Left hindlimb (tissue), 1 donor: ENCODE measurements at regions not wholly inside any gene's neighbourhood (a gene's known extent, or its start where the extent isn't known, plus 50 kb on each side); places are given as distances from the start of the nearest gene placed in this dataset.
"Not testable (repeated sequence)": the region's sequence is repeated elsewhere in the genome, so short reads cannot be mapped to it uniquely, and the experiment has no call there.

ENCODE experiments used
- DNase-seq: peaks from one replicate; pipeline ENCODE4 v3.0.0-alpha.2; 2018

DNA sequence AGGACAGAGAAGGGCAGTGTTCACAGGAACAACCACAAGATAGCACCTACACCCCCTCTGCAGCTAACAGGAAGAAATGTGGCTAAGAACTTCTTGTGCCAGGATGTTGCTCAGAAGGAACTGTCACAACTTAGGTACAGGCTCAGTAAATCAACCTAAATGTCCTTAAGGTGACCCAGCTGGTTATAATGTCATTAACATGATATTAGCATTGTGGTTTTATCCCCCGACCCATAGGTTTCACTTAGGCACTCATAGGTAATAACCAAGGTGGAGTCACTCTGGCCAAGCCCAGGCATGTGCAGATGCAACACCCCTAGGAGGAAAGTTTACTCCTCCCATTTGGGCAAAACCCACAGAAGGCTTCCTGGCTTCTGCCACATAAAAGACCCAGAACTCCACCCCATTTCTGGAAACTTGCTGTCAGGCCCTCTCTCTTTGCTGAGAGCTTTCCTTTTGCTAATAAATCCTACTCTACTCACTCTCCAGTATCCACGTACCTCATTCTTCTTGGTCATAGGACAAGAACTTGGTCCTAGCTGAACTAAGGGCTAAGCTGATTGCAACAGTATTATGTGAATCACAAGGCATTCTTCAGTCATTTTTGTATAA, 951.3 kb downstream of the SLITRK5 start:
- DNase-seq, result no peak

DNA sequence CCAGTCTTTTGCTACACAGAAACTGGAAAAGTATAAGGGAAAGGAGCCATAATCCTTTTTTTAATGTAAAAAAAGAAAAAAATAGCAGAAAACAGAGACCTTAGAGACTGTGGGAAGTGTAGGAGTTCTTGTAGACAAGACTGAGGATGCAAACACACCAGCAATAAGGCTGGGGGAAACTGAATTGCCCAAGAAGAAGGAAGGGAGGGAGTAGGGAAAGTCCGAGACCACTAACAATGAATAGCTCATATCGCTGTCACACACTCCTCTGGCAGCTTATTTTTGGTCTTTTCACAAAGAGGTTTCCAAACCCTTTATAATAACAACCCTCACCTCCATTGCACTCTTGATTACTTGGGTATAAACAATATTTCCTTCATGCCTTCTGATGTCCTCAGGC, 952.0 kb downstream of the SLITRK5 start:
- DNase-seq, result no peak

DNA sequence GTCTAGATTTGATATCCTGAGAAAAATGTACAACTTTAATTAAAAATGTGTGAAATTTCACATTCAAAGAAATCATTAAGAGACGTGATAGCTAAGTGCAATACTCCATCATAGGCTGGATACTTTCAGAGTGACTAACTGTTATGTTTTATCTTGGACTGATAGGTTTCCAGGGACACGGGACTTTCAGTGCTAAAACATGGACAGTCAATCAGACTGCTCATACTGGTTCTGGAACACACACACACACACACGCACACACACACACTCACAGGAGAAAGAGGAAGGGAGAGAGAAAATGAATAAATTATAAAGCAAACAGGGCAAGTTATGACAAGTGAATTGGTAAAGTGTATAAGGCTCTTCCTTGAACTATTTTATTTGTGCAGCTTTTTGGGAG, 955.9 kb downstream of the SLITRK5 start:
- DNase-seq, result no peak

DNA sequence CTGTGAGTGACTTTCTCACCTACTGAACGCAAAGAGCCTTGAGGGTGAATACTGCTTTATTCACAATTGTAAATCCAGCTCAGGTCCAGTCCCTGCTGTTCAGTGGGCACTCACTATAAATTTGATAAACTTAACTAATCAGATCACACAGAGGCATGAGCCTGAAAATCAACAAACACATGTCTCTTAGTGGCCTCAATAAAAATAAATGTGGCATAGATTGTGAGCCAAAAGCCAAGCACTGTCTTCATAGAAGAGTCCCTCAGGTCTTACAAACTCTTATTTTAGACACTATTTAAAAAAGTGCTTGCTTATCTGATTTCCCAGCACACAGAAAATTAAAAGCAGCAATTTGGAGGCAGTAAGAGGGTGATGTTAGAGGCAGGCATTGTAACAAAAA, 957.7 kb downstream of the SLITRK5 start:
- no peak for DNase-seq

DNA sequence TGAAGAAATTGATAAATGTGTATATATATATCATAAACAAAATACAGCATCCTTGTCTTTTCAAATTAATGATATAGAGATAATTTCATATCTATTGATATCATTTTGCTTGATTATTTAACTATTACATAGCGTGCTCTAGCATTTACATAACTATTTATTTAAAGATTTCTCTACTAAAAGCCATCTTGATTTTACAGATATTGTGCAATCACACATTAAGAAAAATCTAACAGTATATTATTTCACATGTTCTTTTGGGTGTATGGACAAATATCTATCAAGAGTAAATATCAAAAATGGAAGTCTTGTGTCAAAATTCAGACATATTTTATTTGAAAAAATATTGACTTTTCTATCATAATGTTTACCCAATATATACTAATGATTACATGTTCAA, 966.8 kb downstream of the SLITRK5 start:
- no peak for DNase-seq

DNA sequence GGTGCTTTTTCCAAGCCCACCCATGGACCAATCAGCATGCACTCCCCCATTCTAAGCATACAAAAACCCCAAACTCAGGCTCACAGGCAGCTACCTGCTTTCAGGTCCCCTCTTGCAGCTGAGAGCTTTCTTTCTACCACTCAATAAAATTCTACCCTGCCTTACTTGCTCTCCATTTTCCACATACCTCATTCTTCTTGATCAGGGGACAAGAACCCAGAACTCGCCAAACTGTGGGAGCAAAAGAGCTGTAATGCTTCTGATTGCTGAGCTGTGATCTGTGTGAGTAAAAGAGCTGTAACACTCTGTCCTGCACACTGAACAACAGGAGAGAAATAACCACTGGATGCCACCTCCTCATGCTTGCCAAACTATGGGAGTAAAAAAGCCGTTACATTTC, 972.1 kb downstream of the SLITRK5 start:
- DNase-seq, result no peak

DNA sequence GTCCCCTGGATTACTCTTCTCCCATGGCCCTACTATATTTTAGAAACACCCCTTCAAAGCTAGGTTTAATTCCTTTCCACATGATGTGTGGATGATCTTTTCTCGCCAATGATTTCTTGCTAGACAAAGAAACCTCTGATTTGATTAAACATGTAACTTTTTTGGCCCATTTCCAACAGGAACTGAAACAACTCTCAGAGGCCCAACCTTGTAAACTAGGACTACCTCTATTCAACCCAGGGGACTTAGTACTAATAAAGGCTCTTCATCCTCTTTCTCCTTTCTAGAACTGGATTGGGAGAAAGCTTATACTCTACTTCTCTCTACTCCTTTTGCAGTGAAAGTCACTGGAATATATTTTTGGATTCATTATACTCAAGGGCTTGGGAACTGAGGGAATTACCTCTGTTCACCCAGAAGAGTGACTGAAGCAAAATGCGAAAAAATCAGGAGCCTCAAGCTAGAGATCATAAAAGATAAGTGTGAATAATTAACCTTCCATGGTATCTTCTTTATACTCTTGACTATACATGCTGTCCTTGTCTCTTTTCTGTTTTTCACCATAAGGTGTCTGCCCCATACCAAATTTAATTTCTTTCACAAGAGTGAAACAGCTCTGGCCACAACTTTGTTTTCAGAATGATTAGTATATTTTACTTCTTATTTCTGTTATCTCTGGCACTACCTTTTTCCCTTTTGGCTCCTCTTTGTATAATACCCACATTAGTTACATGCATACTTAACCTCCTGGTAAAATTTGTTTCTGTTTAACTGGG, 977.6 kb downstream of the SLITRK5 start:
- no peak for DNase-seq

DNA sequence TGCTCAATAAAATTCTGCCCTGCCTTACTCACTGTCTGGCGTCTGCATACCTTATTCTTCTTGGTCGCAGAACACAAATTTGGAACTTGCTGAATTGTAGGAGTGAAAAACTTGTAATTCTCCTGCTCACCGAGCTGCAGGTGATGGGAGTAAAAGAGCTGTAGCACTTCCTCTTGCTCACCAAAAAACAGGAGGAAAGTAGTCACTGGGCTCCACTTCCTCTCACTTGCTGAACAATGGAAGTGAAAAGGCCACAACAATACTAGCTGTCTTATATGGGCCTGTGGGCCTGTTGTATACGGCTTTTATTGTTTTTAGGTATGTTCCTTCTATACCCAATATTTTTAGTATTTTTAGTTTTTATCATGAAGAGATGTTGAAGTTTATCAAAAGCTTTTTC, 978.7 kb downstream of the SLITRK5 start:
- DNase-seq, result no peak

DNA sequence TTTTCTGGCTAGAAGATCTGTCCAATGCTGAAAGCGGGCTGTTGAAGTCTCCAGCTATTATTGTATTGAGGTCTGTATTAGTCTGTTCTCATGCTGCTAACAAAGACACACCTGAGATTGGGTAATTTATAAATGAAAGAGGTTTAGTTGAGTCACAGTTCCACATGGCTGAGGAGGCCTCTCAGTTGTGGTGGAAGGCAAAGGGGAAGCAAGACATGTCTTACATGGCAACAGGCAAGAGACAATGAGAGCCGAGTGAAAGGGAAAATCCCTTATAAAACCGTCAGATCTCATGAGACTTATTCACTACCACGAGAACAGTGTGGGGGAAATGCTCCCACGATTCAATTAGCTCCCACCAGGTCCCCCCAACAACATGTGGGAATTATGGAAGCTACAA, 980.4 kb downstream of the SLITRK5 start:
- no peak for DNase-seq

DNA sequence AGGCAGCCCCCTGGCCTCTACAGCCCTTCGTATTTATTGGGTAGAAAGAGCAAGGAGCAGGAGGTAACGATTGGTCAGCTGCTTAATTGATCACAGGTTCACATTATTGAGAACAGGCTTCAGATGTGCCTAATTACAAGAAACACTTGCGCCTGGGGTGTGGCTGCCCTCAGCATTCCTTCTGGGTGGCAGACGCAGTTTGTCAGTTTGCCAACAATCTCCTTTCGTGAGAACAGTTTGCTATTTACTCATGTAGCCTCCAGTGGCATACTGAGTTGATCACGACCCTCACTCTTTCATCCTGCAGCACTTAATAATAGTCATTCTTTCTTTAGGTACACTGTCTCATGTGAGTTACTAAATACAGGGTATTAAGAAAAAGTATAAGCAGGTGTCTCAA, 985.6 kb downstream of the SLITRK5 start:
- DNase-seq, result no peak

DNA sequence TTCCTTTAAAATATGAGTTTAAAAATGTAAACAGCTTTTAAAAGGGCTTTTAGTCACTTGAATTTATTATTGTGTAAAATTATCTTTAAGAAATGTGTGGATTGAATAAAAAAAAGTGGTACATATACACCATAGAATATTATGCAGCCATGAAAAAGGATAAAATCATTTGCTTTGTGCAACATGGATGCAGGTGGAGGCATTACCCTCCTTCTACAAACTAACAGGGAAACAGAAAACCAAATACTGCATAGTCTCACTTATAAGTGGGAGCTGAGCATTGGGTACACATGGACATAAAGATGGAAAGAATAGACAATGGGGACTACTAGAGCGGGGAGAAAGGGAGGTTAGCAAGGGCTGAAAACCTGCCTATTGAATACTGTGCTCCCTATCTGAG, 999.3 kb downstream of the SLITRK5 start:
- DNase-seq, result no peak

DNA sequence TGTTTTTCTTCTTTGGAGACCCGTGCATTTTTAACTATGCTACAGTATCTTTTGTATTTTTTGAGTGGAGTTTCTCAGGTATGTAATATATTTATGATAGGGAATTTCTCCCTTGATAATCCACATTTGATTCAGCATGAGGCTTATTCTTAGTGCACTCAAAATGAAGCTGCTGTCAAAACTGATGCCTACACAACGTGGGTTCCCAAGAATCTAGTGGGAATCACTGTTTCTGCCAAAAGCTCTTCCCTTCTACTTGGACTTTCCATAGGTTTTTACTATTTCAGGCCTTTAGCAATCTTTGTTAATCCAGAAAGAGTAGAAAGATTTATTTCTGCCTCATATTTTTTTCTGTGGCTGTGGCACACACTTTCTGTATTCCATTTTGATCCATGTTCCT, 1003.7 kb downstream of the SLITRK5 start:
- DNase-seq, result no peak

DNA sequence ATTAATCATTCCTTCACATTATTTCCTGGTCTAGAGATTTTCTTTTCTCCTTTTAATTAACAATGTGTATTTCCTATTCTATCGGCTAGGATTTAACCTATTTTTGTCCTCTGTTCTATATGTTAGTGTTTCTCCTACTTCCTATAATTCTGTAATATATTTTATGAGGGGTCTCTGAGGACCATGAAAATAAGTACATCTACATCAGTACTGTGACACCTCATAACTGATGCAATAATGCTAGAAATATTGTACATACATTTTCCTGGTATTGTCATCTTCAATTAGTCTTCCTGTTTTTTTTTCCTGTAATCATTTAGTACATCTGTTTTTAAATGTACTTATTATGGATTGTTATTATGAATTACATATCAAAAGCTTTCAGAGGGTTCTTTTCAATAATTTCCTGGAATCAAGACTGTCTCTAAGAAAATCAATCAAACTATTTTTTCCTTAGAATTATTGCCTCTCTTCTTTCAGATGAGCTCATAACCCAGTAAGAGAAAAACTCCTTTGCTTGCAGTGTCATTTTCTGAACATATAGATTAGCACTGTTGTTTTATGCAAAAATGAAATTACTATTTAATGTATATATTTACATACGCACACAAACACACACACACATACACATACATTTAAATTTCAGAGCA, 1004.3 kb downstream of the SLITRK5 start:
- DNase-seq, result no peak

DNA sequence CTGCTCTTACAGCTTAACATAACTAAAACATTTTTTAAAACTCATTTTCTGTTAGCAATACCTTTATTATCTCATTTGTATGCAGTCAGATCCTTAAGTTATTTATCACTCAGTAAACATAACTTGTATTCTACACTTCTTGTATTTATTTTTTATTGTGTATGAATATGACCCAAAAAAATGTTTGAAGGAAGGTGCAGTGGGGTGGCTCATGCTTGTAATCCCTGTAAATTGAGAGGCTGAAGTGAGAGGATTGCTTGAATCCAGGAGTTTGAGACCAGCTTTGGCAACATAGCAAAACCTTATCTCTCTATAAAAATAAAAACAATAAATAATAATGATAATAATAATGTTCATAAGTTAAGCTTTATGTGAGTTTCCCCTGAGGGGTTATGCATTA, 1004.8 kb downstream of the SLITRK5 start:
- DNase-seq, result no peak

DNA sequence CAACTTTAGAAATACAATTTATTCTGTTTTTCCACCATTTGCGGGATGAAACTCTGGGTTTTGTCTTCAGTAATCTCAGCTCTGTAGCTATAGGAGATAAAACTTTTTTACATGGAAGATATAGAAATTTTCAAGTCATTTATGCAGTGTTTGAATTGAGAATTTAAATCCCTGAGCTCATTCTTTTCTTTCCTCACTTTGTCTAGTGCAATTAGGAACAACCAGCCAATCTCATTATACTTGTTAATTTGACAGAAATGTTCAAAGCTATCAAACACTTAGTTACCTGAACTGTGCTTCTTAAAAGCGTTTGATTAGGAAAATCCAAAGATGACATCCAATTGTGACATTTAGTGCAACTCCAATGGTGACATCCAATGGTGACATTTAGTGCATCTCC, 1014.3 kb downstream of the SLITRK5 start:
- DNase-seq, result no peak

DNA sequence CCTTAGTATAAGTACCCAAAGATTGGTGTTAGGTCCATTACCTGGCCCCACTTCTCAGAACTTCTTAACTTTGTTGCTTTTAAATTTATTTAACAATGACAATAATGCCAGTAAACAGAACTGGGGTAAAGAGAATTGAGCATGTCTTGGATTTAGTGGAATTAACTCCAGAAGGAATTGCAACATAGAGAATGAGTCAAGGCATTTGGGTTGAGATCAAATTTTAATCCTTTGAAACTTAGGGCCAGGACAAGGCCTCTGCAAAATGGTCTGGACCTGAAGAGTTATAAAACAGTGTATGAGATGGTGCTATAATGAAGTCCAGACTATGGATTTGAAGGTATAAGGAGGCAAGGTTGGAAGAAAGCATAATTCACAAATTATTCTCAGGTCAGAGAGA, 1030.4 kb downstream of the SLITRK5 start:
- no peak for DNase-seq

DNA sequence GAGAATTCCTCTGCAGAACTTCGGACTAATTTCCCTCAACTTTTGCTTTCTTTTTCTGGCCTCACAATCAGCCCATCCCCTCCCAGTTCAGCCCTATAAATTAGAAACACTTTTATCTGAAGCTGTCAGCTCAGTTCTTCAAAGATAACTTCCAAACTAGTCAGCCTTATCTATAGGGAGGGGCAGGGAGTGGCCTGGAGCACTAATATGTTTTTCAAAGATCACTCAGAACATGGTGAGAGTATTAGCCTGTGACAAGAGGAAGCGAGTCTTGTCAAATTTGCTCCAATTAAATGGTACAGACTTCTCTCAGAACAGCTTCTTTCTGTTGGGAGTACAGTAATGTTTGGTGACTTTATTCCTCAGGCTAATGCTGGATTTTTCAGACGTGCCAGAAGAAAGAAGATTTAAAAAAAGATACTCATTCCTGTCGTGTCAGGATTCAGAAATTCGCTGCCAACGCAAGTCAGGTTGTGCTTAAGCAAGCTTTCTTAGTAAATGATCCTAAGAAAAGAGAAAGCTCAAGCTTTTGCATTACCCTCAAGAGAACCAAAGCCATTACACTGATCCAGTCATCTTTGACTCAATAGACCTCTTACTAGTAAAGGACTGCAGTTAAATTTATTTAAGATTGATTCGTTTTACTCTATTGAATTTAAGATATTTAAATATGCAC, 1033.6 kb downstream of the SLITRK5 start:
- DNase-seq, result no peak

DNA sequence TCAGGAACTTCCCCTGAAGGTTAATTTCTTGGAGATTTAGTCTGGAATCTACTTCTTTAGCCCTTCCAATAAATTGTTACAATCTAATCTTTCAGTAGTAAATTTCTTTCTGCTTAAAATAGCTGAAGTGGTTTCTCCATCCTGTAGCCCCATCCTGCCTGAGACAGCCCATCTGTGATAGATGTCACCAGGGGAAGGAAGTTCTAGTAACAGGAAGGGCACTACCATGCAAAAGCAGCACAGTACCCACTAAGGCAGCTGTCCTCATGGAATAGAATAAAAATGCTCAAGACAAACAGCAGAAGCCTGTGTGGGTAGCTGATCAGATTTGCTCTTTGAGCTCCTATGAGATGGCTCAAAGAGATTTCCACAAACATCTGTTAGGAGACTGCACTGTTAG, 1036.5 kb downstream of the SLITRK5 start:
- no peak for DNase-seq

DNA sequence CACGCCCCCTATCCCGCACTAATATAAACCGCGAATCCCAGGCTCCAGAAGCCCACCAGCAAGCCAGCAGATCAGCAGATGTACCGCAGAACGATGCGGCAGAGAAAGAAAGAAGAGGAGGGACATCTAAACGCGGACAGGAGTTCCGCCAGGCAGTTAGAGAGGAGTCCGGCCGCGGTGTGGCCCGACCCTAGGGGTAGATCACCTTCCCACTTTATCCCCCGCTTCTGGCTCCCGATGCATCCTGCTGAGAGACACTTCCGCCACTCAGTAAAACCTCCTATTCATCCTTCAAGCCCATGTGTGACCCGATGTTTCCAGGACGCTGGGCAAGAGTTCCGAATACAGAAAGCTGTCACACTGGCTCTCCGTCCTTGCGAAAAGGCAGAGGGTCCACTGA, 1046.8 kb downstream of the SLITRK5 start:
- no peak for DNase-seq

DNA sequence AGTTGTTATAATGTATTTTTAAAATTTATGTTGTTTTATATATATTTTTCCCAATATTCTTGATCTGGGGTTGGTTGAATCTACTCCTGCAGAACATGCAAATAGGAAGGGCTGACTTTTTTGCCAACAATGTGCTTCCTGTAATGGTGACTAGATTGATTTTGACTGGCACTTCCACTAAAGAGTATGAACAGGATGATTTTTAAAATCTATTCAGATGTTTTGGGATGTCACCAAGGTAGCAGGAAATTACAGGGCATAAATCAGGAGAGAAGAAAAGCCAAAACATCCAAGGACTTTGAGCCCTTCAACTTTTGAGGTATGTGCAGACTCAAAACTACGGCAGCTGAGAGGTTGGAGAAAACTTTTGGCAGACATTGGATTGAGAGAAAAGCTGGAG, 1047.6 kb downstream of the SLITRK5 start:
- no peak for DNase-seq

DNA sequence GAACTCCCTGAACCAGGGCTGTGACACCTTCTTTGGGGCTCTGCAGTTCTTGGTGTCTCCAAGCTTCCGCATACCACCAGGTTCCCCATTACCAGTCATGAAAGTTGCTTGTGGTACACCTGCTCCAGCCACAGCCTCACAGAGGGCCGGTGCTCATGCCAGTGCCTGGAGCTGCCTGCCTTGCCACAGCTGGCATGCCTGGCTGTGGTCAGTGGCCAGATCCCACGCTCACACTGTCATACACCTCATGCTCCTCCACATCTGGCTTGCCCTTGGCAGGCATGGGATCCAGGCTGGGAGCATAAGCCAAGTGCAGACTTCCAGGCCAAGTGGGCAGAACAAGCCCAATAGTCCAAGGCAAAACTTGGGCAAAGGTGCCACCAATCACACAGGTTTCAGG, 1054.9 kb downstream of the SLITRK5 start:
- DNase-seq, result no peak

DNA sequence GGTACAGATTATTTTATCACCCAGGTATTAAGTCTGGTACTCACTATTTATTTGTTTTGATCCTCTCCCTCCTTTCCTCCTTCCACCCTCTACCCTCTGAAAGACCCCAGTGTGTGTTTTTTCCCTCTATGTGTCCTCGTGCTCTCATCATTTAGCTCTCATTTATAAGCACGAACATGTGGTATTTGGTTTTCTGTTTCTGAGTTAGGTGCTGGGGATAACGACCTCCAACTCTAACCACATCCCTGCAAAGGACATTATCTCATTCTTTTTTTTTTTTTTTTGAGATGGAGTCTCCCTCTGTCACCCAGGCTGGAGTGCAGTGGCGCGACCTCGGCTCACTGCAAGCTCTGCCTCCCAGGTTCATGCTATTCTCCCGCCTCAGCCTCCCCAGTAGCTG, 1056.1 kb downstream of the SLITRK5 start:
- not testable (repeated sequence) for DNase-seq

DNA sequence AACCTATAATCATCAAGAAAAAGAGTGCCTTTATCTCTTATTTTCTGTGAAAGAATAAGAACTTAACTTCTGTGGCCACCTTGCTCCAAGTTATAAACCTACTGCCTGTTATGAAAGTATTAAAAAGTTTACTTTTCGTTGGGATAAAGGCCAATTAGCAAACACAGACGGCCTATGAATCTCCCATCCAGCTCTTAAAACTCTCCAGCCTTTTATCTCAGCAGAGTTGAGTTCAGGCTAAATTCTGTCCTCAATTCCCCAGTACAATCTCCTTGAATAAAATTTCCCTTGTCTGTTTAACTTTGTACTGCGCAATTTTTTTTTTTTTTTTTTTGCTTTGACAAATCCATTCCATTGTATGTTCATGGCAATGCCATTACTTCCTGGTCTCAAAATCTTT, 1058.4 kb downstream of the SLITRK5 start:
- DNase-seq, result no peak

DNA sequence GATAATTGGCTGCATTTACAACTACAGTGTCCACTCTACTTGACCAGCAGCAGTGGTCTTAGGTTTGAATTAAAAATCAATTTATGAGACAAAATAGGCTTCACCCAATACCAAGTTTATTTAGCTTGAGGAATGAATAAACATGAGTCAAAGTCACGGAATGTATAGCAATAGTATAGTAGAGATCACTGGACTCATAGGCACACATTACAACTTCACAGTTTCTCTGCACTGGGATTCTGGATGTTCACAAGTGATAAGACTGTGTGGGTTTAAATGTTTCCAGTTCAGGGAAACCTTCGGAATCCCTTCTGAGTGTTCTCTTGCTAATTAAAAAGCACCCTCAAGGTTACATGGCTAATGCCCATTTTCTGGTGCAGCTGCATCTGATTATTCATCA, 1064.9 kb downstream of the SLITRK5 start:
- no peak for DNase-seq
